GM12878 (cell line): ENCODE measurements at regions not wholly inside any gene's neighbourhood (a gene's known extent, or its start where the extent isn't known, plus 50 kb on each side); places are given as distances from the start of the nearest gene placed in this dataset.

Experiments
- ATAC-seq: fragments of 200-7000 bp; cut with Tn5 transposase; 3 replicates; pipeline ENCODE4 v1.9.1; 2020; ENCODE audit warnings: mild to moderate bottlenecking, moderate library complexity
- BruUV-seq: library from RNA; stranded (reverse); fragments of 400-500 nt; replicated peaks from 2 replicates; lab custom pipeline; 2021; lab: Mats Ljungman, UMichigan
- CTCF ChIA-PET: fragments of 300-600 bp; sonication (Branson Sonifier 250); formaldehyde crosslinking; extraction: SDS; loops from one replicate; lab custom pipeline; 2021; ENCODE audit warnings: inconsistent platforms; lab: Yijun Ruan, JAX
- POLR2A ChIA-PET: fragments of 350-600 bp; formaldehyde crosslinking; extraction: SDS; loops from one replicate; lab custom pipeline; 2021; ENCODE audit warnings: inconsistent platforms; lab: Charles Lee
- RAD21 ChIA-PET: fragments of 300-600 bp; sonication (Branson Sonifier 250); formaldehyde crosslinking; loops from one replicate; lab custom pipeline; 2023; ENCODE audit warnings: antibody characterized with exemption; ENCODE audit not compliant: unreplicated experiment; lab: Charles Lee
- SMC1A ChIA-PET: fragments of 300-600 bp; sonication (Branson Sonifier 250); formaldehyde crosslinking; loops from one replicate; lab custom pipeline; 2023; ENCODE audit not compliant: unreplicated experiment, uncharacterized antibody; lab: Charles Lee
- DNase-seq: peaks from one replicate; pipeline ENCODE4 v3.0.0-alpha.2; 2011; ENCODE audit warnings: low read depth, low spot score
- FAIRE-seq: peaks from 3 replicates; lab custom pipeline; 2011; peaks lifted over from hg19 to GRCh38; lab: Jason Lieb, UNC
- H2AFZ ChIP-seq: 2 replicates; pipeline ENCODE4 v1.6.0; 2011; ENCODE audit warnings: low read depth, low read length, control low read depth; ENCODE audit not compliant: control insufficient read depth
- H3K27ac ChIP-seq: 2 replicates; pipeline ENCODE4 v1.5.1; 2011; ENCODE audit warnings: control low read depth; ENCODE audit not compliant: control insufficient read depth, insufficient read depth
- H3K27me3 ChIP-seq, 2 experiments: replicated peaks in 1 of 2; 2 replicates each; pipeline versions ENCODE4 v1.6.0 to v1.6.1; 2011; ENCODE audit warnings: low read length in 1 of 2; ENCODE audit not compliant: control insufficient read depth in 2 of 2, insufficient read depth in 2 of 2
- H3K36me3 ChIP-seq, 2 experiments: 2 replicates each; pipeline ENCODE4 v1.5.1; 2011; ENCODE audit warnings: low read length in 1 of 2; ENCODE audit not compliant: control insufficient read depth in 2 of 2, insufficient read depth in 2 of 2
- H3K4me1 ChIP-seq: 2 replicates; pipeline ENCODE4 v1.6.1; 2011; ENCODE audit warnings: mild to moderate bottlenecking, low read length, moderate library complexity, mixed read lengths; ENCODE audit not compliant: control insufficient read depth, insufficient read depth
- H3K4me2 ChIP-seq: 2 replicates; pipeline ENCODE4 v1.6.0; 2011; ENCODE audit warnings: control low read depth; ENCODE audit not compliant: control insufficient read depth, insufficient read depth
- H3K4me3 ChIP-seq: fragments of 200-600 bp; sonication (generic); 2 replicates; pipeline ENCODE4 v1.5.1; 2016
- H3K79me2 ChIP-seq: 2 replicates; pipeline ENCODE4 v1.6.0; 2011; ENCODE audit warnings: low read length; ENCODE audit not compliant: control insufficient read depth, insufficient read depth
- H3K9ac ChIP-seq: 2 replicates; pipeline ENCODE4 v1.8.0; 2011; ENCODE audit warnings: low read length, control low read depth, mixed read lengths; ENCODE audit not compliant: control insufficient read depth, insufficient read depth
- H3K9me3 ChIP-seq: replicated peaks from 3 replicates; pipeline ENCODE4 v1.5.1; 2011; ENCODE audit warnings: mild to moderate bottlenecking, low read length; ENCODE audit not compliant: control insufficient read depth, insufficient read depth
- H4K20me1 ChIP-seq: 2 replicates; pipeline ENCODE4 v1.6.0; 2011; ENCODE audit not compliant: control insufficient read depth, insufficient read depth
- BRCA1 ChIP-seq: IDR thresholded peaks from 2 replicates; pipeline ENCODE4 v1.6.1; 2011; ENCODE audit warnings: low read depth, low read length, improper control_type of control experiment
- CTCF ChIP-seq, 3 experiments: IDR thresholded peaks in 2 of 3; conservative IDR thresholded peaks in 1 of 3; 2 replicates each; pipeline ENCODE4 v1.5.1; 2011; ENCODE audit warnings: low read depth in 3 of 3, low read length in 3 of 3, mild to moderate bottlenecking in 3 of 3, control low read depth in 2 of 3, moderate library complexity in 2 of 3, inconsistent platforms in 1 of 3, mixed read lengths in 1 of 3; ENCODE audit not compliant: control insufficient read depth in 2 of 3, insufficient read depth in 1 of 3; ENCODE audit errors: extremely low read depth in 1 of 3
- SIN3A ChIP-seq: IDR thresholded peaks from 2 replicates; pipeline ENCODE4 v1.6.1; 2012; ENCODE audit warnings: low read depth, low read length, improper control_type of control experiment
- ZNF622 ChIP-seq: fragments of 450-650 bp; IDR thresholded peaks from 2 replicates; pipeline ENCODE4 v1.6.1; 2017; ENCODE audit warnings: mild to moderate bottlenecking, inconsistent platforms
- WGBS: methylation state at CpG from one replicate; pipeline ENCODE4 v1.1.6; 2016; ENCODE audit warnings: low lambda C conversion rate; ENCODE audit not compliant: insufficient replicate concordance, insufficient coverage; ENCODE audit errors: missing lambda C conversion rate; 5-methylcytosine and 5-hydroxymethylcytosine counted together
- in situ Hi-C: fragments of 300-500 bp; cut with MboI; formaldehyde crosslinking; loops from 9 replicates; pipeline ENCODE4 v1.14.3; 2018; ENCODE audit warnings: mixed read lengths
- intact Hi-C: fragments of 100-400 bp; cut with micrococcal nuclease; formaldehyde crosslinking; loops from one replicate; pipeline ENCODE4 v1.14.2; 2022; ENCODE audit not compliant: unreplicated experiment
- TF ChIP-seq, protein P1 (sequence below): fragments of 450-650 bp; IDR thresholded peaks from 2 replicates; pipeline ENCODE4 v1.6.1; 2017; ENCODE audit warnings: mild to moderate bottlenecking

DNA sequence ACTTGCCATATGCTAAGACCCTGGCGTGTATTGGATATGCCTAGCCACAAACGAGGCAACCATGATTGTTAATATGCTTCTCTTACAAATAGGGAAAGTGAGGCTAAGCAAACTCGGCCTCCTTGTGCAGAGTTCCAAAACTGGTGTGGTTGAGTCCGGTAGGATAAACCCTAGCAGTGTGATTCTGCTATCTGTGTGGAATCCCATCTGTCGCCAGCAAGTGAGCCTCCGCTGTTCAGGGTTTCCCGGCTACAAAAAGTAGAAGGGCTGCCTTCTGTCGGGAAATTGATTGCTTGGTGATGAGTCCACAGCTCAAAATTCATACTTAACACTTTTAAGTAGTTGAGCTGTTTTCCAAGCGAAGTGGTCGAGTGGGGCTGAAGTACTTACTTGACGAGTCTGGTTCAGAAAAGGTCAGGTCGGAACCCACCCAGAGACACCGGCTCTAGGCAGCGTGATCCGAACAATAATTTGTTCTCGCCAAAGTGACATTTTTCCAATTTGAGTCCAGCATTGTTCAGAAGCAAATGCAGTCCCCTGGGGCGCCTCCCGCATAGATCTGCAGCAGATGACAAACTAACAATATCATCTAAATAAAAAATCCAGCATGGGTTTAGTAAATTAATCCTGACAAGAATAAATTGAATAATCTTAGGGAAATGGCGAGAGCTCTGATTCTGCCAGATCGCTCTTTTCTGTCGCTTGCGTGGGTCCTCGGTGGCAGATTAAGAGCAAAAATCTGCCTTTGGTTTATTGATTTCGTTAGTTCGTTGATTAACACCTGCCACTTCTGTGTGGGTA is 686.7 kb upstream of the RBFOX1 start (continued):
- TF ChIP-seq CTCF (IDR thresholded peaks at IDR 0.05 in 2 of 3, conservative IDR thresholded peaks at IDR 0.05 in 1 of 3; ENCODE audit: control insufficient read depth in 2 of 3, extremely low read depth in 1 of 3, insufficient read depth in 1 of 3, low read depth in 3 of 3, low read length in 3 of 3) (no peak), BRCA1 (no peak), ZNF622 (no peak)
- TF ChIP-seq, protein P1, sequence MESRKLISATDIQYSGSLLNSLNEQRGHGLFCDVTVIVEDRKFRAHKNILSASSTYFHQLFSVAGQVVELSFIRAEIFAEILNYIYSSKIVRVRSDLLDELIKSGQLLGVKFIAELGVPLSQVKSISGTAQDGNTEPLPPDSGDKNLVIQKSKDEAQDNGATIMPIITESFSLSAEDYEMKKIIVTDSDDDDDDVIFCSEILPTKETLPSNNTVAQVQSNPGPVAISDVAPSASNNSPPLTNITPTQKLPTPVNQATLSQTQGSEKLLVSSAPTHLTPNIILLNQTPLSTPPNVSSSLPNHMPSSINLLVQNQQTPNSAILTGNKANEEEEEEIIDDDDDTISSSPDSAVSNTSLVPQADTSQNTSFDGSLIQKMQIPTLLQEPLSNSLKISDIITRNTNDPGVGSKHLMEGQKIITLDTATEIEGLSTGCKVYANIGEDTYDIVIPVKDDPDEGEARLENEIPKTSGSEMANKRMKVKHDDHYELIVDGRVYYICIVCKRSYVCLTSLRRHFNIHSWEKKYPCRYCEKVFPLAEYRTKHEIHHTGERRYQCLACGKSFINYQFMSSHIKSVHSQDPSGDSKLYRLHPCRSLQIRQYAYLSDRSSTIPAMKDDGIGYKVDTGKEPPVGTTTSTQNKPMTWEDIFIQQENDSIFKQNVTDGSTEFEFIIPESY, result no peak

DNA sequence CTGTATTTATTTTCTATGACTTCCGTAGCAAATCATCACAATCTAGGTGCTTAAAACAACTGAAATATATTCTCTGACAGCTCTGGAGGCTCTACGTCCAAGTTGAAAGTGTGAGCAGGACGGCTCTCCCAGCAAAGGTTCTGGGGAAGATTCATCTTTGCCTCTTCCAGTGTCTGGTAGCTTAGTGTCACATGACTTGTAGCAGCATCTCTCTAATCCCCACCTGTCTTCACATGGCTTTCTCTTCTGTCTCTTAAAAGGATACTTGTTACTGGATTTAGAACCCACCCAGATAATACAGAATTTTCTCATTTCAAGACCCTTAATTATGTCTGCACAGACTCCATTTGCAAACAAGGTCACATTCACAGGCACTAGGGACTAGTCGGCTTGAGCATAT is 687.7 kb upstream of the RBFOX1 start:
- intact Hi-C loops, result loop anchor here (5.0 to 10.0 kb wide), 3 partner anchors 630 to 1408 kb away; no protein-coding TSS in a partner anchor

More for the DNA sequence above, 687.7 kb upstream of the RBFOX1 start:
- DNase-seq (no peak), FAIRE-seq (no peak), ATAC-seq (no peak)
- CTCF ChIA-PET, result interaction anchor here (1.0 to 1.9 kb wide), 5 partner anchors 12 to 1409 kb away, joined by 3 to 5 read pairs (median 3); no protein-coding TSS in a partner anchor
- Histone ChIP-seq H3K9me3 (no peaks in the 10 kb centered on the region), H3K27ac (no peak overlapping the region), H2AFZ (no peak overlapping the region), H3K36me3 (no peaks in the 10 kb centered on the region), H3K4me3 (no peak overlapping the region), H3K4me2 (no peak overlapping the region), H3K4me1 (no peaks in the 10 kb centered on the region), H3K9ac (no peak overlapping the region), H3K79me2 (no peaks in the 10 kb centered on the region), H4K20me1 (no peaks in the 10 kb centered on the region), H3K27me3 (no peaks in the 10 kb centered on the region)
- TF ChIP-seq SIN3A, result no peak
- RAD21 ChIA-PET, result no interaction called here
- SMC1A ChIA-PET, result no interaction called here
- BruUV-seq, result no TSS peak
- in situ Hi-C loops, result loop anchor here (5.0 kb wide), 1 partner anchor 1408 kb away; no protein-coding TSS in a partner anchor
- 3% methylated on average over 4 of the region's 4 CpGs for WGBS
- POLR2A ChIA-PET, result no interaction called here
